ENCODE measurements at regions not wholly inside any gene's neighbourhood (a gene's known extent, or its start where the extent isn't known, plus 50 kb on each side); places are given as distances from the start of the nearest gene placed in this dataset.

- no peak for DNase-seq
Observed at GRCh38 chr21:28783641-28784185, 209.0 kb downstream of the LTN1 start.

- no peak for DNase-seq
Observed at GRCh38 chr21:28781602-28782276, 210.9 kb downstream of the LTN1 start.

GRCh38 chr21:28779914-28780313 lies 212.8 kb downstream of the LTN1 start:
- no peak for DNase-seq

- DNase-seq, result no peak
Observed at GRCh38 chr21:28776251-28776650, 216.4 kb downstream of the LTN1 start.

GRCh38 chr21:28775071-28775470 lies 217.6 kb downstream of the LTN1 start:
- no peak for DNase-seq

GRCh38 chr21:28773036-28773435 lies 219.6 kb downstream of the LTN1 start:
- DNase-seq, result no peak

GRCh38 chr21:28771790-28772501 lies 220.7 kb downstream of the LTN1 start:
- DNase-seq, result no peak

GRCh38 chr21:28770867-28771661 lies 221.6 kb downstream of the LTN1 start:
- DNase-seq, result no peak

- DNase-seq, result no peak
Observed at GRCh38 chr21:28769683-28770082, 223.0 kb downstream of the LTN1 start.

- DNase-seq, result no peak
Observed at GRCh38 chr21:28768753-28769152, 223.9 kb downstream of the LTN1 start.

- DNase-seq, result no peak
Observed at GRCh38 chr21:28767523-28767922, 225.2 kb downstream of the LTN1 start.

GRCh38 chr21:28763809-28764418 lies 228.8 kb downstream of the LTN1 start:
- DNase-seq, result no peak

- no peak for DNase-seq
Observed at GRCh38 chr21:28762357-28762735, 230.3 kb downstream of the LTN1 start.

GRCh38 chr21:28761674-28762356 lies 230.9 kb downstream of the LTN1 start:
- no peak for DNase-seq

- no peak for DNase-seq
Observed at GRCh38 chr21:28758883-28759242, 233.8 kb downstream of the LTN1 start.

- DNase-seq, result no peak
Observed at GRCh38 chr21:28758042-28758882, 234.4 kb downstream of the LTN1 start.

- DNase-seq, result no peak
Observed at GRCh38 chr21:28754862-28755261, 237.8 kb downstream of the LTN1 start.

GRCh38 chr21:28754127-28754611 lies 238.5 kb downstream of the LTN1 start:
- DNase-seq, result no peak

GRCh38 chr21:28752131-28752530 lies 240.5 kb downstream of the LTN1 start:
- DNase-seq, result no peak

GRCh38 chr21:28751176-28751575 lies 241.5 kb downstream of the LTN1 start:
- no peak for DNase-seq

GRCh38 chr21:28750565-28750964 lies 242.1 kb downstream of the LTN1 start:
- no peak for DNase-seq

Measured in NCI-H524 treated with DMSO at 0.1 percent for 48 hours (cell line).